ENCODE measurements at regions not wholly inside any gene's neighbourhood (a gene's known extent, or its start where the extent isn't known, plus 50 kb on each side); places are given as distances from the start of the nearest gene placed in this dataset.
A peak's percentile ranks its signal among the peaks of the same experiment; 100 is the strongest.
"Not testable (repeated sequence)": the region's sequence is repeated elsewhere in the genome, so short reads cannot be mapped to it uniquely, and the experiment has no call there.

DNA sequence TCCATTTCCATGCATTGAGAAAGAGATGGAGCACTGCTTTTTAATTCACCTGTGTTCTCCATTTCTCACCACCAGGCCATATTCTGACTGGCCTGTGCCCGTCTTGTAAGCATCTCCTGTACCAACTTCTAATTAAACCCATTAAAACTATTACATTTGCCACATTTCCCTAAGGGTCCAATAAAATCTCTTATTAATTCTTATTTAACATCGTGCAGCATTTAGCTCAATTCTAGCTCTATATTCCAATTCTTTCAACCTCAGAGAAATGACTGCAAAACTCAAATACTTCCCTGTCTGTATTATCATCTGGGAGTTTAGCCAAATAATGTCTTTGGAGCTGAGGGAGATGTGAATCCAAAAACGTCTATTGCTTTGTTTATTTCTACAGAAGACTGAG, 495.4 kb upstream of the TMEM132C start:
- DNase-seq = no peak

GRCh38 chr12:127773520-127773919, 493.4 kb upstream of the TMEM132C start:
- DNase-seq = peak; percentile 53

- no peak for DNase-seq
These were observed 492.1 kb upstream of the TMEM132C start for GRCh38 chr12:127774828-127775227.

GRCh38 chr12:127779301-127780045, 487.5 kb upstream of the TMEM132C start:
- DNase-seq = no peak

DNA sequence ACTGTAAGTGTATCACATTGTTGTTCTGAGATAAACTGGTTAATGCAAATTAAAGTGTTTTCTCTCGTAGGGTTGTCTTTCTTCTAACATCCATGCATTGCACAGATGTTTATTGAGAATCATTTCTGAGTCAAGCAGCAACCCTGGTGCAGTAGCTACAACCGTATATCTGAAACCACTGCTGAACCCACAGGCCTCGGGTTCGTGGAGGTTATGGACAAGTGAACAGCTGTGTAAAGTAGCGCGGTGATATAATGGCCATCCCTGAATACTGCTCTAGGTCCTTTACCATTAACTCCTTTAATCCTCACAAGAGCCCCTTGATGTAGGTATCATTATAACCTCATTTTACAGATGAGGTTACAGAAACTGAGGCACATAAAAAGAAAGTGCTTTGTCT, 486.1 kb upstream of the TMEM132C start:
- no peak for DNase-seq

GRCh38 chr12:127781336-127781735, 485.6 kb upstream of the TMEM132C start:
- no peak for DNase-seq

DNA sequence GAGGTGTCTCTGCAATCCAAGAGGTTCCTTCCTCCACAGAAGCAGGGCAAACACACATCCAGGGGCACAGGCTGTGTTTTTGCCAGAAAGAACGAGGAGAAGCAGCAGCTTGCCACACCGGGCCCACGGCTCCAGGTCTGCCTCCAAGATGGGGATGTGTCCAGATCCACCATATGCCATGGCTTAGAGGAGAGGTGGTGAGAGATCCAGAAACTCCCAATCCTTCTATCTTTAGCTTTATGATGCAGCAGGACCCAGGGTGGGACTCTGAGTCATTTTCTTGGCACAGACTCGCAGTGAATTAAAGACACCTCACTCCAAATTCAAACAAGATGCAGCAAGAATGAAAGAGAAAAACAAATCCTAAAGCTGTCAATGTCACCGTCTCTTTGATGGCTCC, 481.4 kb upstream of the TMEM132C start:
- no peak for DNase-seq

GRCh38 chr12:127785986-127786590, 480.9 kb upstream of the TMEM132C start:
- no peak for DNase-seq

DNA sequence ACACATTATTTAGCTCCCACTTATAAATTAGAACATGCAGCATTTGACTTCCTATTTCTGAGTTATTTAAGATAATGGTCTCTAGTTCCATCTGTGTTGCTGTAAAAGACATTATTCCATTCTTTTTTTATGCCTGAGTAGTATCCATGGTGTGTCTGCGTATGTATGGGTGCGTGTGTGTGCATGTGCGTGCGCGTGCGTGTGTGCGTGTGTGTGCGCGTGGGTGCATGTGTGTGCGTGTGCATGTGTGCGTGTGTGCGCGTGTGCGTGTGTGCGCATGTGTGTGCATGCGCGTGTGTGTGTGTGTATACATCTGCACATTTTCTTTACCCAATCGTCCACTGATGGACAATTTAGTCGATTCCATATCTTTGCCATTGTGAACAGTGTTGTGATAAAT, 479.4 kb upstream of the TMEM132C start:
- no peak for DNase-seq

- DNase-seq = no peak
These were observed 476.6 kb upstream of the TMEM132C start for GRCh38 chr12:127790376-127790775.

GRCh38 chr12:127791217-127791616, 475.8 kb upstream of the TMEM132C start:
- no peak for DNase-seq

- DNase-seq = no peak
These were observed 469.1 kb upstream of the TMEM132C start for GRCh38 chr12:127797918-127798317.

DNA sequence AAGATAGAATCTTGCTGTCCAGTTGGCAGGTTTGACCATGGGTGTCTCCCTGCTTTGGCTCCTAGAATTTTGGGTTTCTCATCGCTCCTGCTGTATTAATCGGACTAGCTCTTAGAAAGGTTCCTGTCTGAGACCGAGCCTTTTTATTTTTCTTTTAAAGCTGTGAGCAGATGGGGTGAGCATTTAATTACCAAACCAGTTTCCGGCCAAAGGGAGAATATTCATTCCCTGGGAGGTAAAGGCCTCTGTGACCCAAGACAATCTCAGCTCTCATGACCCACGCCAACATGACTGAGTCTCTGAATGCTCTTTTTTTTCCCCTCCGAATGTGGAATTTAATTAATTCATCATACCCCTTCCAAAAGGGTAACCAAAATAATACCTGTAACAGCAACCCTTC, 464.7 kb upstream of the TMEM132C start:
- no peak for DNase-seq

GRCh38 chr12:127803545-127803944, 463.4 kb upstream of the TMEM132C start:
- DNase-seq = no peak

DNA sequence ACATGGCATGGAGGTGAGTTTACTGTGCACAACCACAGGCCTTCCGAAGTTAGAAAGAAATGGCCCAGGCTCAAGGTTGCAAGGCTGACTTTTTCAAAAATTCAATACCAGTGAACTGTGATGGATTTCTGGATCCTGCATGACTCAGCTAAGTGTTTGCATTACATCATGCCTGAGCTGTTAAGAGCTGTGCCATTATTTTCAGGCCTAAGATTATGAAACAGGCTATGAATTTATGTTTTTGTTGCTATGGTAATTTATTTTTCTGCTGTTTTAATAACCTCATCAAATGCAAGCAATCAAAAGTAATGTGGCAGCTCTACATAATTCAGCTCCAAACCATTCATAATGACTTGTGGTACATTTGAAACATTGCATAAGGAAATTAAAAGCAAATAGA, 457.7 kb upstream of the TMEM132C start:
- DNase-seq = peak; percentile 47

DNA sequence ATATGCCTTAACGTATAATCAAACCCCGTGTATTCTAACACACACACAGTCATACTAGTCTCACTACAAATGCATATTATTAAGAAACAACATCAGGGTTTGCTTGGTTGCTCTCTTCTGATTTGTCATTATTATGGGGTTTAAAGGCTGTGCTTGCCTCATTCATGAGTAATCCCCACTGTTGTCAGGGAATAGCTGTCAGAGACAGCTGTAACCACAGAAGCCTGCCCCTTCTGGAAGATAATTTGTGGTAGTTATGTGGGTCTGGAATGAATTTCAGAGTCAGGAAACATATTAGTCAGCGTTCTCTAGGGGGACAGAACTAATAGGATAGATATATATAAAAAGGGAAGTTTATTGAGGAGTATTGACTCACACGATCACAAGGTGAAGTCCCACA, 456.9 kb upstream of the TMEM132C start:
- no peak for DNase-seq

DNA sequence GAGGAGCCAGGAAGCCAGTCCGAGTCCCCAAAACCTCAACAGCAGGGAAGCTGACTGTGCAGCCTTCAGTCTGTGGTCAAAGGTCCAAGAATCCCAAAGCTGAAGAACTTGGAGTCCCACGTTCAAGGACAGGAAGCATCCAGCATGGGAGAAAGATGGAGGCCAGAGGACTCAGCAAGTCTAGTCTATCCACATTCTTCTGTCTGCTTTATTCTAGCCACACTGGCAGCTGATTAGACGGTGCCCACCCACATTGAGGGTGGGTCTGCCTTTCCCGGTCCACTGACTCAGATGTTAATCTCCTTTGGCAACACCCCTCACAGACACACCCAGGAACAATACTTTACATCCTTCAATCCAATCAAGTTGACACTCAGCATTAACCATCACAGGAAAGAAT, 456.5 kb upstream of the TMEM132C start:
- not testable (repeated sequence) for DNase-seq

DNA sequence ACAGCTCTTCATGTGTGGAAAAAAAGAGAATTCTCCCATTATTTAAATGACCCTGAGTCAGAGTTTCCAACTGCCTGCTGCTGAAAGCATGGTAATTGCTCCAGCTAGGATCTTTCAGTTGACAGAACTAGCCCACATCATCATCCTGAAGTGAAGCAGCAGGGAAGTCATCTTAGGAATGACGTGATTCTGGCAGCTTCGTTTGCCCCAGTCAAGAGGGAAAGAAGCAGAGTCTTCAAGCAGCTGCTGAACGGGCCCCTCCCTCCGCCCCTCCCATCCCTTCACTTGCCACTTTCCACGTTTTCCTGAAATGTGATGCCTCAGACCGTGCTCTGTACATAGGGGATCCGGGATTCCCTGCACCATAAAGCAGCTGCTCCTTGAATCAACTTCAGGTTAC, 455.0 kb upstream of the TMEM132C start:
- no peak for DNase-seq

DNA sequence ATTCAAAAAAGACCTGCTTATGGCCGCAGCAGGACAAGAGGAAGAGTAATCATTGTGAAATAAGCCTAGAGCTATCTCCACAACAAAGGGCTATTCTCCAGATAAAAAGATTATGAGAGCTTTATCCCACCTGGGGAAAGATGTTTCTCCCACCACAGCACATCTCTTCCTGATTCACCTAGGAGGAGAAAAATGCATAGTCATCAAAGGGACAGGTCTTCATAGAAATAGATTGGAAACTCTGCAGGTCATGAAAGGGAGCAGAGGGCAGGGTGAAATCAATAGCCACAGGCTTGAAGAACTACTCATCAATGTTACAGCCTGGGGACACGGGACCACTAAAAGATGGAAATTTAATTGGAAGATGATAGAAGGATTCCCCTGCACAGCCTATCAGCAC, 453.8 kb upstream of the TMEM132C start:
- DNase-seq = no peak

DNA sequence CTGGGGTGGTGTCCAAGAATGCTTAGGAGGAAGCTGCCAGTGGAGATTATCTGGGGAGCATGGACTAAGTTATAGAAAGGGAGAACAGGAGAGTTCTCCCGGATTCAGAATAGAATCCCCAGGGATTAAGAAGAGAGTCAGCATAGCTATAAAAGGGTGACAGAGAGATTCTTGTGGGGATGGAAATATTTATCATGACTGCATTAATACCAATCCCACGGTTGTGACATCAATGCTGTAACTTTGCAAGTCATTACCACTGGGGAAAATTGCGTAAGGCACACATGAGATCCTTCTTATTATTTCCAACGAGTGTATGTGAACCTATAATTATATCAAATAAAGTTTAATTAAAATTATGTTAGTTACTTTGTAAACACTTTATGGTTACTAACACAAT, 447.9 kb upstream of the TMEM132C start:
- DNase-seq = no peak

GRCh38 chr12:127820271-127820670, 446.7 kb upstream of the TMEM132C start:
- no peak for DNase-seq

- DNase-seq = no peak
These were observed 446.1 kb upstream of the TMEM132C start for GRCh38 chr12:127820846-127821245.

- DNase-seq = no peak
These were observed 444.1 kb upstream of the TMEM132C start for GRCh38 chr12:127822809-127823411.

DNA sequence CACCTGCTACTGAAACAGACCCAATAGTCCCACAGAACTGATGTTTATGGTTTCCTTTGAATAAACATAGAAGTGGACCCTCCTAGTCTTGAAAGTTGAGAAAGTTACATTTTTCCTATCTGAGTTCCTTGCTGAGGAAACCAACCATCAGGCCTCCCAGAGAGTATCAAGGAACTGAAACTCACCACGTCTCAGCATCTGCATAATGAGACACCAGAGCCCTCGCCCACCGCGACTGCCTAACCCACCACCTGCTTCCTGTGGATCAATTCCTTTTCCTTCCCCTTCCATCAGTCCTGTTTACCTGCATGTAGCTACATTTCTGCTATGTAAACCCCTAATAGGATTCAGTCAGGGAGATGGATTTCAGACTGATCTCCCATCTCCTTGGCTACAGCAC, 443.2 kb upstream of the TMEM132C start:
- DNase-seq = no peak
